SK-N-MC (cell line): ENCODE measurements at regions not wholly inside any gene's neighbourhood (a gene's known extent, or its start where the extent isn't known, plus 50 kb on each side); places are given as distances from the start of the nearest gene placed in this dataset.

Experiments
- DNase-seq: peaks from one replicate; pipeline ENCODE4 v3.0.0-alpha.2; 2011; ENCODE audit warnings: low read depth, low spot score
- H3K27ac ChIP-seq: fragments of 200-600 bp; sonication (generic); 2 replicates; pipeline ENCODE4 v1.5.1; 2016; ENCODE audit warnings: mixed run types
- H3K36me3 ChIP-seq: fragments of 200-600 bp; sonication (generic); 2 replicates; pipeline ENCODE4 v1.6.1; 2017; ENCODE audit warnings: antibody characterized with exemption, low read length, mixed read lengths; ENCODE audit not compliant: insufficient read depth
- H3K4me3 ChIP-seq: fragments of 200-600 bp; sonication (generic); 2 replicates; pipeline ENCODE4 v1.5.1; 2016
- H3K9ac ChIP-seq: fragments of 200-600 bp; sonication (generic); 2 replicates; pipeline ENCODE4 v1.8.0; 2017; ENCODE audit warnings: mixed run types, mixed read lengths; ENCODE audit not compliant: insufficient read length
- H3K9me3 ChIP-seq: fragments of 200-600 bp; sonication (generic); 2 replicates; pipeline ENCODE4 v1.6.1; 2017; ENCODE audit warnings: low read depth, mild to moderate bottlenecking, antibody characterized with exemption, low read length, moderate library complexity, mixed read lengths
- EZH2 ChIP-seq: fragments of 200-600 bp; sonication (generic); IDR thresholded peaks from one replicate; pipeline ENCODE4 v1.6.1; 2017; ENCODE audit warnings: antibody characterized with exemption
- FOXP2 ChIP-seq: optimal IDR thresholded peaks from 2 replicates; pipeline ENCODE3; 2011; ENCODE audit warnings: mild to moderate bottlenecking, moderate library complexity; ENCODE audit not compliant: insufficient read depth; ENCODE audit errors: extremely low read length, control extremely low read depth
- POLR2AphosphoS5 ChIP-seq: IDR thresholded peaks from 2 replicates; pipeline ENCODE4 v1.6.1; 2012; ENCODE audit warnings: mild to moderate bottlenecking, low read depth, low read length, borderline replicate concordance

DNA sequence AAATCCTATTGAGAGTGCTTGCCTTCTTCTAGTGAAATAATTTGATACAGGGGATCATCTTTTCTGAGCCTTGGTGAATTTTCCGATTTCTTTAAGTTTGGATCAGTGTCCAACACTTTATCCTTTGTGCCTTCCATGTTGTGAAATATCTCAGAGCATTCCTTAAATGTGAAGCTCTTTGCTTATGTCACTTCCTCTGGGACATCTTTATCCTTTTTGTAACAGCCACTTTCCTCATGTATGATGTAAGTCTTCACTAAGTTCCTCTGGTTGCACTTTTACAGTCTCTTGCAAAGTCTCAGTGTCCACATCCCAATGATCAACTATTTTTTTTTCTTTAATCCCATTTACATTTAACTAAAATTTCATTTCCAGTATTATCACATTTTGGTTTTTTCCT, 254.2 kb downstream of the EN1 start:
- Histone ChIP-seq H3K27ac (no peak overlapping the region), H3K4me3 (no peak overlapping the region), H3K9ac (no peak overlapping the region), H3K36me3 (no peaks in the 10 kb centered on the region), H3K9me3 (no peaks in the 10 kb centered on the region)
- no peak for DNase-seq
- TF ChIP-seq FOXP2 (no peak), EZH2 (no peak), POLR2AphosphoS5 (no peak)

GRCh38 chr2:118591223-118591622, 256.2 kb downstream of the EN1 start:
- H3K27ac ChIP-seq: no peak overlapping the region
- no peak for DNase-seq
- H3K4me3 ChIP-seq: no peak overlapping the region
- TF ChIP-seq FOXP2 (no peak), POLR2AphosphoS5 (no peak), EZH2 (no peak)
- H3K36me3 ChIP-seq: no peaks in the 10 kb centered on the region
- H3K9ac ChIP-seq: no peak overlapping the region
- no peaks in the 10 kb centered on the region for H3K9me3 ChIP-seq

DNA sequence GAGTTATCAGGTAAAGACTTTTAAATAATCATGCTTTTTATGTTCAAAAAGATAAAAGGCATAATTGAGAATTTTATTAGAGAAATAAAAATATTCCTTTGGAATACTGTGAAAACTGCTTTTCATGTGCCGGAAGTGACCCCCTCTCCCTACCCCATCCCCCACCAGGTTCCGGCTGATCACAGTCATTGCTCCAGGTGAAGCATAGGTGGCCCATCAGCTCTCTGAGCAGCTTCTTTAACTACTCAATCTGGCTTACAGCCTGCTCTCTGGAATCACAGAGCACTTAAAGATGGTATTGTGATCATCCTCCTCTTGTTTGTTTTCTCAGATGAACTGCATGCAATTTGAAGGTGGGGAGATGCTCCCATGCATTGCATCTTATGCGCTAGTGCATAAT, 257.7 kb downstream of the EN1 start:
- Histone ChIP-seq H3K9ac (no peak overlapping the region), H3K27ac (no peak overlapping the region), H3K9me3 (no peaks in the 10 kb centered on the region), H3K4me3 (no peak overlapping the region), H3K36me3 (no peaks in the 10 kb centered on the region)
- no peak for DNase-seq
- no peak for TF ChIP-seq FOXP2
- no peak for TF ChIP-seq EZH2
- TF ChIP-seq POLR2AphosphoS5: no peak

GRCh38 chr2:118588850-118589249, 258.6 kb downstream of the EN1 start:
- Histone ChIP-seq H3K9ac (no peak overlapping the region), H3K36me3 (no peaks in the 10 kb centered on the region), H3K9me3 (no peaks in the 10 kb centered on the region), H3K4me3 (no peak overlapping the region), H3K27ac (no peak overlapping the region)
- DNase-seq: no peak
- TF ChIP-seq FOXP2 (no peak), EZH2 (no peak), POLR2AphosphoS5 (no peak)

DNA sequence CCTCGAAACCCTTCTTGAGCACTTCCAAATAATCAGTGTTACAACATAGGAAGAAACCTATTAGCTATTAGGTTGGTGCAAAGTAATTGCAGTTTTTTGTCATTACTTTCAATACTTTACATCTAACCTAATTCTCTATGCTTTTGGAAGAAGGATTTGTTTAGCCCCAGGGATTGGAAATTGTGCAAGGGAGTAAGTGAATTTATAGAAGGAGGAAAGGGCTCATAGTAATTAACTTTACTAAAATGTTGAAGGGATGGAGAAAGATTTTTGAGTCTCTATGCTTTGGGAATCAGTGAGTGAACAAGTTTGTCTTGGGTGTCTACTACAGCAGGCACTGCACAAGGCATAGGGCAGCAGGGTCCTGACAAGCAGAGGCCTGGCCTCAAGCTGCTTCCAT, 261.1 kb downstream of the EN1 start:
- no peak for DNase-seq
- no peak for TF ChIP-seq FOXP2
- TF ChIP-seq EZH2: no peak
- Histone ChIP-seq H3K9me3 (no peaks in the 10 kb centered on the region), H3K27ac (no peak overlapping the region), H3K36me3 (no peaks in the 10 kb centered on the region), H3K9ac (no peak overlapping the region), H3K4me3 (no peak overlapping the region)

- DNase-seq: no peak
- no peaks in the 10 kb centered on the region for H3K9me3 ChIP-seq
- no peaks in the 10 kb centered on the region for H3K36me3 ChIP-seq
- TF ChIP-seq POLR2AphosphoS5: no peak
- no peak for TF ChIP-seq FOXP2
- H3K27ac ChIP-seq: no peak overlapping the region
- no peak overlapping the region for H3K9ac ChIP-seq
- H3K4me3 ChIP-seq: no peak overlapping the region
Observed at GRCh38 chr2:118584877-118585276, 262.6 kb downstream of the EN1 start.

GRCh38 chr2:118584062-118584749, 263.2 kb downstream of the EN1 start:
- no peak overlapping the region for H3K27ac ChIP-seq
- DNase-seq: no peak
- H3K9me3 ChIP-seq: no peaks in the 10 kb centered on the region
- no peak for TF ChIP-seq EZH2
- no peak for TF ChIP-seq FOXP2
- no peak for TF ChIP-seq POLR2AphosphoS5
- H3K4me3 ChIP-seq: no peak overlapping the region
- H3K36me3 ChIP-seq: no peaks in the 10 kb centered on the region
- no peak overlapping the region for H3K9ac ChIP-seq

- no peak for DNase-seq
- TF ChIP-seq FOXP2: no peak
- TF ChIP-seq EZH2: no peak
- TF ChIP-seq POLR2AphosphoS5: no peak
- Histone ChIP-seq H3K9ac (no peak overlapping the region), H3K9me3 (no peaks in the 10 kb centered on the region), H3K36me3 (no peaks in the 10 kb centered on the region), H3K4me3 (no peak overlapping the region), H3K27ac (no peak overlapping the region)
Observed at GRCh38 chr2:118582058-118582457, 265.4 kb downstream of the EN1 start.

GRCh38 chr2:118580651-118581050, 266.8 kb downstream of the EN1 start:
- DNase-seq: no peak
- TF ChIP-seq POLR2AphosphoS5 (no peak), EZH2 (no peak), FOXP2 (no peak)
- Histone ChIP-seq H3K36me3 (no peaks in the 10 kb centered on the region), H3K4me3 (no peak overlapping the region), H3K9ac (no peak overlapping the region), H3K9me3 (no peaks in the 10 kb centered on the region), H3K27ac (no peak overlapping the region)
